OCI-LY3 (cell line): ENCODE measurements at regions not wholly inside any gene's neighbourhood (a gene's known extent, or its start where the extent isn't known, plus 50 kb on each side); places are given as distances from the start of the nearest gene placed in this dataset.
"Not testable (repeated sequence)": the region's sequence is repeated elsewhere in the genome, so short reads cannot be mapped to it uniquely, and the experiment has no call there.

Experiments
- H2AFZ ChIP-seq: fragments of 200-600, 300-600 bp; shearing (Covaris generic); 2 replicates; pipeline ENCODE4 v1.6.0; 2014; ENCODE audit warnings: antibody characterized with exemption, low read depth, low read length
- H3K27ac ChIP-seq: fragments of 200-600, 300-600 bp; sonication (generic); 2 replicates; pipeline ENCODE4 v1.5.1; 2014; ENCODE audit warnings: mild to moderate bottlenecking, low read length, moderate library complexity, mixed read lengths
- H3K27me3 ChIP-seq: fragments of 200-600, 300-600 bp; sonication (generic); 2 replicates; pipeline ENCODE4 v1.6.1; 2014; ENCODE audit warnings: low read depth, low read length, mixed read lengths
- H3K36me3 ChIP-seq: fragments of 200-600, 300-600 bp; sonication (generic); replicated peaks from 2 replicates; pipeline ENCODE3; 2014; ENCODE audit warnings: low read depth, low read length, mixed read lengths
- H3K4me1 ChIP-seq: fragments of 300-600, 200-600 bp; sonication (generic); 2 replicates; pipeline ENCODE4 v1.6.1; 2014; ENCODE audit warnings: low read length, mixed read lengths
- H3K4me2 ChIP-seq: fragments of 200-600, 300-600 bp; sonication (generic); 2 replicates; pipeline ENCODE4 v1.6.1; 2014; ENCODE audit warnings: low read length, mixed read lengths
- H3K4me3 ChIP-seq: fragments of 300-600, 200-600 bp; sonication (generic); 2 replicates; pipeline ENCODE4 v1.5.1; 2014; ENCODE audit warnings: antibody characterized with exemption, mild to moderate bottlenecking, low read length, moderate library complexity
- H3K79me2 ChIP-seq: fragments of 300-600, 200-600 bp; shearing (Covaris generic); 2 replicates; pipeline ENCODE4 v1.6.1; 2014; ENCODE audit warnings: mild to moderate bottlenecking, low read length, mixed read lengths
- H3K9ac ChIP-seq: fragments of 300-600, 200-600 bp; shearing (Covaris generic); 2 replicates; pipeline ENCODE4 v1.6.0; 2014; ENCODE audit warnings: mild to moderate bottlenecking, low read length, moderate library complexity
- H3K9me3 ChIP-seq: fragments of 200-600, 300-600 bp; shearing (Covaris generic); 2 replicates; pipeline ENCODE4 v1.6.1; 2014; ENCODE audit warnings: low read length, mixed read lengths; ENCODE audit not compliant: insufficient read depth
- H4K20me1 ChIP-seq: fragments of 200-600, 300-600 bp; sonication (generic); 2 replicates; pipeline ENCODE4 v1.6.1; 2016; ENCODE audit warnings: low read length, mixed read lengths; ENCODE audit not compliant: insufficient read depth
- CTCF ChIP-seq: fragments of 200-600, 300-600 bp; sonication (generic); IDR thresholded peaks from 2 replicates; pipeline ENCODE4 v1.5.1; 2014; ENCODE audit warnings: antibody characterized with exemption, low read length, low read depth
- EZH2phosphoT487 ChIP-seq: fragments of 200-600 bp; shearing (Covaris generic); IDR thresholded peaks from 2 replicates; pipeline ENCODE4 v1.6.1; 2018; ENCODE audit warnings: antibody characterized with exemption, mixed run types, low read depth

GRCh38 chr10:30697806-30698205 lies 68.3 kb upstream of the LYZL2 start:
- no peak overlapping the region for H3K4me3 ChIP-seq
- no peaks in the 10 kb centered on the region for H3K36me3 ChIP-seq
- H3K27me3 ChIP-seq, result no peaks in the 10 kb centered on the region
- H3K27ac ChIP-seq, result no peak overlapping the region
- no peak overlapping the region for H3K9ac ChIP-seq
- peaks cover 16% of the 10 kb centered on the region for H3K4me1 ChIP-seq
- no peak for TF ChIP-seq CTCF
- TF ChIP-seq EZH2phosphoT487, result no peak
- no peaks in the 10 kb centered on the region for H3K79me2 ChIP-seq
- no peaks in the 10 kb centered on the region for H3K9me3 ChIP-seq
- no peak overlapping the region for H3K4me2 ChIP-seq
- H2AFZ ChIP-seq, result no peak overlapping the region
- H4K20me1 ChIP-seq, result no peaks in the 10 kb centered on the region

GRCh38 chr10:30697221-30697620 lies 67.7 kb upstream of the LYZL2 start:
- H3K4me3 ChIP-seq, H3K27me3 ChIP-seq, H3K27ac ChIP-seq, H3K9ac ChIP-seq, H3K4me2 ChIP-seq, H2AFZ ChIP-seq, H3K9me3 ChIP-seq, H3K36me3 ChIP-seq, H4K20me1 ChIP-seq, H3K79me2 ChIP-seq: not testable (repeated sequence)
- H3K4me1 ChIP-seq, result peaks cover 11% of the 10 kb centered on the region

GRCh38 chr10:30696416-30697185 lies 67.0 kb upstream of the LYZL2 start:
- H2AFZ ChIP-seq, H4K20me1 ChIP-seq, H3K9me3 ChIP-seq, H3K9ac ChIP-seq, H3K4me3 ChIP-seq, H3K27ac ChIP-seq, H3K36me3 ChIP-seq, H3K4me1 ChIP-seq, H3K27me3 ChIP-seq, H3K79me2 ChIP-seq: not testable (repeated sequence)
- H3K4me2 ChIP-seq, result peak overlapping the region; percentile 24
- peak; percentile 38 for TF ChIP-seq CTCF

GRCh38 chr10:30695481-30696236 lies 66.1 kb upstream of the LYZL2 start:
- H3K36me3 ChIP-seq, H3K27me3 ChIP-seq, H3K4me2 ChIP-seq, H3K9ac ChIP-seq, H3K27ac ChIP-seq, H2AFZ ChIP-seq, H3K79me2 ChIP-seq, H3K4me3 ChIP-seq, H3K9me3 ChIP-seq, H3K4me1 ChIP-seq, H4K20me1 ChIP-seq: not testable (repeated sequence)

- no peaks in the 10 kb centered on the region for H3K36me3 ChIP-seq
- no peak overlapping the region for H2AFZ ChIP-seq
- no peaks in the 10 kb centered on the region for H3K27me3 ChIP-seq
- H3K4me2 ChIP-seq, result no peak overlapping the region
- H3K27ac ChIP-seq, result no peak overlapping the region
- no peak overlapping the region for H3K4me3 ChIP-seq
- H3K79me2 ChIP-seq, result no peaks in the 10 kb centered on the region
- H3K9ac ChIP-seq, result no peak overlapping the region
- H4K20me1 ChIP-seq, result no peaks in the 10 kb centered on the region
- TF ChIP-seq EZH2phosphoT487 (no peak), CTCF (no peak)
- no peaks in the 10 kb centered on the region for H3K9me3 ChIP-seq
- H3K4me1 ChIP-seq, result no peaks in the 10 kb centered on the region
These were observed 65.1 kb upstream of the LYZL2 start for GRCh38 chr10:30694518-30695228.
